Panc1 (cell line): ENCODE measurements at regions not wholly inside any gene's neighbourhood (a gene's known extent, or its start where the extent isn't known, plus 50 kb on each side); places are given as distances from the start of the nearest gene placed in this dataset.

Experiments used
- ATAC-seq: fragments of 200-7000 bp; cut with Tn5 transposase; 2 replicates; pipeline ENCODE4 v1.9.1; 2020; ENCODE audit warnings: mild to moderate bottlenecking, moderate library complexity
- BruUV-seq: library from RNA; stranded (reverse); fragments of 400-500 nt; replicated peaks from 2 replicates; lab custom pipeline; 2021; lab: Mats Ljungman, UMichigan
- CTCF ChIA-PET: fragments of 300-600 bp; sonication (Branson Sonifier 250); formaldehyde crosslinking; loops from one replicate; lab custom pipeline; 2022; ENCODE audit warnings: antibody characterized with exemption; lab: Charles Lee
- POLR2A ChIA-PET: fragments of 300-600 bp; sonication (Branson Sonifier 250); formaldehyde crosslinking; loops from one replicate; lab custom pipeline; 2022; ENCODE audit warnings: antibody characterized with exemption; lab: Charles Lee
- DNase-seq: peaks from one replicate; pipeline ENCODE4 v3.0.0-alpha.2; 2010; ENCODE audit warnings: low read depth, low spot score
- H3K27ac ChIP-seq: 2 replicates; pipeline ENCODE4 v1.5.1; 2011; ENCODE audit warnings: mild to moderate bottlenecking, low read length, inconsistent platforms
- H3K27me3 ChIP-seq: fragments of 200-500 bp; sonication (Bioruptor generic); 2 replicates; pipeline ENCODE4 v1.6.0; 2014; ENCODE audit warnings: low read length, inconsistent platforms; ENCODE audit not compliant: control insufficient read depth, insufficient read depth
- H3K36me3 ChIP-seq: fragments of 200-500 bp; sonication (Bioruptor generic); 2 replicates; pipeline ENCODE4 v1.5.1; 2014; ENCODE audit warnings: inconsistent platforms, mild to moderate bottlenecking, low read length, moderate library complexity; ENCODE audit not compliant: control insufficient read depth, insufficient read depth
- H3K4me1 ChIP-seq: 2 replicates; pipeline ENCODE4 v1.5.1; 2011; ENCODE audit warnings: inconsistent platforms, mild to moderate bottlenecking, low read length, moderate library complexity; ENCODE audit not compliant: control insufficient read depth, insufficient read depth
- H3K4me3 ChIP-seq, 2 experiments: 2 replicates each; pipeline ENCODE4 v1.5.1; 2011 to 2012; ENCODE audit warnings: low read depth in 2 of 2, low read length in 2 of 2, mild to moderate bottlenecking in 2 of 2, inconsistent platforms in 1 of 2, moderate library complexity in 1 of 2
- H3K9me3 ChIP-seq: fragments of 200-500 bp; sonication (Bioruptor generic); 2 replicates; pipeline ENCODE4 v1.5.1; 2014; ENCODE audit warnings: low read depth, mild to moderate bottlenecking, inconsistent platforms, low read length, moderate library complexity; ENCODE audit not compliant: control insufficient read depth, insufficient read depth
- CTCF ChIP-seq: fragments of 450-650 bp; IDR thresholded peaks from 2 replicates; pipeline ENCODE4 v1.5.1; 2017; ENCODE audit warnings: mild to moderate bottlenecking
- POLR2AphosphoS5 ChIP-seq: IDR thresholded peaks from 2 replicates; pipeline ENCODE4 v1.6.1; 2012; ENCODE audit warnings: mild to moderate bottlenecking, low read depth, low read length, moderate library complexity
- REST ChIP-seq, 2 experiments: IDR thresholded peaks; 2 replicates each; pipeline ENCODE4 v1.6.1; 2011 to 2012; ENCODE audit warnings: low read depth in 2 of 2, control low read depth in 1 of 2, low read length in 1 of 2, mild to moderate bottlenecking in 1 of 2, moderate library complexity in 1 of 2; ENCODE audit not compliant: insufficient read depth in 1 of 2
- SIN3A ChIP-seq: IDR thresholded peaks from 2 replicates; pipeline ENCODE4 v1.6.1; 2012; ENCODE audit warnings: low read depth, mild to moderate bottlenecking, low read length, moderate library complexity, borderline replicate concordance; ENCODE audit not compliant: insufficient read depth
- TCF7L2 ChIP-seq: IDR thresholded peaks from 2 replicates; pipeline ENCODE4 v1.6.1; 2011; ENCODE audit warnings: mild to moderate bottlenecking, low read depth, low read length, inconsistent platforms
- in situ Hi-C: cut with HindIII; loops from 2 replicates; pipeline ENCODE4 v1.10.0; 2016; ENCODE audit warnings: low sequenced_read_pairs, low pct_unique_long_range_greater_than_20kb
- intact Hi-C: fragments of 100-400 bp; cut with micrococcal nuclease; formaldehyde crosslinking; loops from one replicate; pipeline ENCODE4 v1.10.0; 2022; ENCODE audit not compliant: unreplicated experiment

GRCh38 chr14:66404051-66404545 lies 82.1 kb upstream of the CCDC196 start:
- no peak overlapping the region for H3K4me3 ChIP-seq
- no TSS peak for BruUV-seq
- H3K27me3 ChIP-seq = 0 out of 2 replicates have a peak, but pooled peaks cover 4% of the 10 kb centered on the region
- CTCF ChIA-PET = no interaction called here
- H3K27ac ChIP-seq = no peak overlapping the region
- POLR2A ChIA-PET = no interaction called here
- H3K9me3 ChIP-seq = no peaks in the 10 kb centered on the region
- DNase-seq (no peak), ATAC-seq (no peak)
- H3K36me3 ChIP-seq = no peaks in the 10 kb centered on the region
- in situ Hi-C loops = no loop called here
- TF ChIP-seq POLR2AphosphoS5 = no peak
- no peak for TF ChIP-seq REST (IDR thresholded peaks at IDR 0.05; ENCODE audit: insufficient read depth in 1 of 2, low read depth in 2 of 2, low read length in 1 of 2)
- TF ChIP-seq SIN3A = no peak
- TF ChIP-seq CTCF = no peak
- no peak for TF ChIP-seq TCF7L2
- intact Hi-C loops = loop anchor here (5.0 kb wide), 1 partner anchor 42 kb away; no protein-coding TSS in a partner anchor
- H3K4me1 ChIP-seq = no peaks in the 10 kb centered on the region

GRCh38 chr14:66405158-66405557 lies 81.0 kb upstream of the CCDC196 start:
- ChIA-PET CTCF (no interaction called here), POLR2A (no interaction called here)
- no peak for ATAC-seq
- H3K4me1 ChIP-seq = no peaks in the 10 kb centered on the region
- TF ChIP-seq SIN3A (no peak), TCF7L2 (no peak)
- H3K9me3 ChIP-seq = no peaks in the 10 kb centered on the region
- H3K27me3 ChIP-seq = 0 out of 2 replicates have a peak, but pooled peaks cover 4% of the 10 kb centered on the region
- in situ Hi-C loops (no loop called here), intact Hi-C loops (no loop called here)
- H3K4me3 ChIP-seq = no peak overlapping the region
- DNase-seq = no peak
- no peak overlapping the region for H3K27ac ChIP-seq
- no TSS peak for BruUV-seq
- H3K36me3 ChIP-seq = no peaks in the 10 kb centered on the region

- no peaks in the 10 kb centered on the region for H3K9me3 ChIP-seq
- ATAC-seq (no peak), DNase-seq (no peak)
- H3K27ac ChIP-seq = no peak overlapping the region
- intact Hi-C loops = no loop called here
- TF ChIP-seq POLR2AphosphoS5 (no peak), CTCF (no peak), TCF7L2 (no peak), SIN3A (no peak), REST (IDR thresholded peaks at IDR 0.05; ENCODE audit: insufficient read depth in 1 of 2, low read depth in 2 of 2, low read length in 1 of 2) (no peak)
- CTCF ChIA-PET = interaction anchor here (0.9 kb wide), 1 partner anchor 11 kb away, joined by 3 read pairs; no protein-coding TSS in a partner anchor
- POLR2A ChIA-PET = no interaction called here
- H3K4me1 ChIP-seq = no peaks in the 10 kb centered on the region
- in situ Hi-C loops = no loop called here
- no peaks in the 10 kb centered on the region for H3K27me3 ChIP-seq
- no peak overlapping the region for H3K4me3 ChIP-seq
- H3K36me3 ChIP-seq = no peaks in the 10 kb centered on the region
- BruUV-seq = no TSS peak
Measured at GRCh38 chr14:66413901-66414300, 72.3 kb upstream of the CCDC196 start.
